ENCODE measurements at regions not wholly inside any gene's neighbourhood (a gene's known extent, or its start where the extent isn't known, plus 50 kb on each side); places are given as distances from the start of the nearest gene placed in this dataset.

GRCh38 chr16:85188822-85189672 lies 76.8 kb upstream of the CIBAR2 start:
- no peak for TF ChIP-seq CTCF (IDR thresholded peaks at IDR 0.05; ENCODE audit: borderline replicate concordance, insufficient read depth, low read depth, low read length)
- H3K4me3 ChIP-seq (ENCODE audit: low read depth, low read length), result no peak overlapping the region

GRCh38 chr16:85190572-85190971 lies 78.3 kb upstream of the CIBAR2 start:
- H3K4me3 ChIP-seq (ENCODE audit: low read depth, low read length), result no peak overlapping the region
- TF ChIP-seq CTCF (IDR thresholded peaks at IDR 0.05; ENCODE audit: borderline replicate concordance, insufficient read depth, low read depth, low read length), result no peak

- TF ChIP-seq CTCF (IDR thresholded peaks at IDR 0.05; ENCODE audit: borderline replicate concordance, insufficient read depth, low read depth, low read length), result no peak
Measured at GRCh38 chr16:85191341-85191965, 79.2 kb upstream of the CIBAR2 start.

GRCh38 chr16:85192238-85193114 lies 80.2 kb upstream of the CIBAR2 start:
- no peak for TF ChIP-seq CTCF (IDR thresholded peaks at IDR 0.05; ENCODE audit: borderline replicate concordance, insufficient read depth, low read depth, low read length)
- no peak overlapping the region for H3K4me3 ChIP-seq (ENCODE audit: low read depth, low read length)

More at GRCh38 chr16:85191341-85191965, 79.2 kb upstream of the CIBAR2 start:
- no peak overlapping the region for H3K4me3 ChIP-seq (ENCODE audit: low read depth, low read length)

- TF ChIP-seq CTCF (IDR thresholded peaks at IDR 0.05; ENCODE audit: borderline replicate concordance, insufficient read depth, low read depth, low read length), result no peak
- no peak overlapping the region for H3K4me3 ChIP-seq (ENCODE audit: low read depth, low read length)
Measured at GRCh38 chr16:85193115-85193493, 80.8 kb upstream of the CIBAR2 start.

- no peak overlapping the region for H3K4me3 ChIP-seq (ENCODE audit: low read depth, low read length)
- TF ChIP-seq CTCF (IDR thresholded peaks at IDR 0.05; ENCODE audit: borderline replicate concordance, insufficient read depth, low read depth, low read length), result no peak
Measured at GRCh38 chr16:85193876-85194275, 81.6 kb upstream of the CIBAR2 start.

All from GM12875 (cell line).